Fibroblast of lung (primary cell): ENCODE measurements at regions not wholly inside any gene's neighbourhood (a gene's known extent, or its start where the extent isn't known, plus 50 kb on each side); places are given as distances from the start of the nearest gene placed in this dataset.

Experiments
- DNase-seq, 2 donors: peaks; one replicate each; pipeline versions ENCODE4 v3.0.0 to v3.0.0-alpha.2; 2010; ENCODE audit warnings: low read depth in 2 of 2
- H2AFZ ChIP-seq: 2 replicates; pipeline ENCODE4 v1.5.1; 2012; ENCODE audit warnings: low read length, control low read depth, inconsistent platforms
- H3K27ac ChIP-seq: 2 replicates; pipeline ENCODE4 v1.5.1; 2011; ENCODE audit warnings: low read length, control low read depth; ENCODE audit not compliant: insufficient read depth
- H3K27me3 ChIP-seq: 2 replicates; pipeline ENCODE4 v1.5.1; 2011; ENCODE audit warnings: mild to moderate bottlenecking, low read length; ENCODE audit not compliant: control insufficient read depth, insufficient read depth
- H3K36me3 ChIP-seq: 2 replicates; pipeline ENCODE4 v1.5.1; 2011; ENCODE audit warnings: low read length; ENCODE audit not compliant: control insufficient read depth, insufficient read depth
- H3K4me1 ChIP-seq: 2 replicates; pipeline ENCODE4 v1.5.1; 2011; ENCODE audit warnings: low read length; ENCODE audit not compliant: control insufficient read depth, insufficient read depth; ENCODE audit errors: extremely low read depth
- H3K4me2 ChIP-seq: 2 replicates; pipeline ENCODE4 v1.5.1; 2011; ENCODE audit warnings: low read length, control low read depth; ENCODE audit not compliant: insufficient read depth; ENCODE audit errors: extremely low read depth
- H3K4me3 ChIP-seq, 4 experiments: fragments of 200-600 bp in 1 of 4; sonication (generic) in 1 of 4; replicated peaks in 1 of 4; 2 replicates each; pipeline ENCODE4 v1.5.1; 2011 to 2016; ENCODE audit warnings: low read length in 4 of 4, low read depth in 3 of 4, mild to moderate bottlenecking in 3 of 4, control low read depth in 2 of 4, inconsistent platforms in 1 of 4, mixed read lengths in 1 of 4; ENCODE audit not compliant: insufficient read depth in 1 of 4; ENCODE audit errors: control extremely low read depth in 1 of 4
- H3K79me2 ChIP-seq: 2 replicates; pipeline ENCODE4 v1.5.1; 2012; ENCODE audit warnings: mild to moderate bottlenecking, low read length, inconsistent platforms; ENCODE audit not compliant: control insufficient read depth, insufficient read depth
- H3K9ac ChIP-seq: 2 replicates; pipeline ENCODE4 v1.5.1; 2011; ENCODE audit warnings: mild to moderate bottlenecking, low read length, control low read depth; ENCODE audit not compliant: insufficient read depth
- H3K9me3 ChIP-seq: 2 replicates; pipeline ENCODE4 v1.5.1; 2012; ENCODE audit warnings: low read depth, low read length; ENCODE audit not compliant: control insufficient read depth, insufficient read depth
- H4K20me1 ChIP-seq: 2 replicates; pipeline ENCODE4 v1.5.1; 2011; ENCODE audit warnings: low read length; ENCODE audit not compliant: control insufficient read depth, insufficient read depth; ENCODE audit errors: extremely low read depth
- CTCF ChIP-seq, 2 donors: IDR thresholded peaks in 1 of 2; conservative IDR thresholded peaks in 1 of 2; 1 replicate in 1 of 2; 2 replicates in 1 of 2; pipeline ENCODE4 v1.5.1; 2011 to 2012; ENCODE audit warnings: low read length in 2 of 2, control low read depth in 1 of 2, inconsistent platforms in 1 of 2, low read depth in 1 of 2, mild to moderate bottlenecking in 1 of 2
- EZH2 ChIP-seq: IDR thresholded peaks from 2 replicates; pipeline ENCODE4 v1.5.1; 2012; ENCODE audit warnings: low read length, control low read depth, mild to moderate bottlenecking; ENCODE audit errors: missing control alignments

GRCh38 chr1:103953386-103953785 is 203.7 kb downstream of the AMY1C start:
- TF ChIP-seq EZH2 (no peak), CTCF (conservative IDR thresholded peaks at IDR 0.05 in 1 of 2, IDR thresholded peaks at IDR 0.05 in 1 of 2; ENCODE audit: low read depth in 1 of 2, low read length in 2 of 2) (no peak)
- Histone ChIP-seq H3K9ac (no peak overlapping the region), H3K4me1 (no peaks in the 10 kb centered on the region), H3K27me3 (no peaks in the 10 kb centered on the region), H4K20me1 (no peaks in the 10 kb centered on the region), H3K79me2 (no peaks in the 10 kb centered on the region), H3K9me3 (no peaks in the 10 kb centered on the region), H3K36me3 (no peaks in the 10 kb centered on the region), H3K4me3 (no peak overlapping the region), H3K4me2 (no peak overlapping the region), H3K27ac (no peak overlapping the region), H2AFZ (no peak overlapping the region)
- DNase-seq, result no peak

GRCh38 chr1:103958699-103959098 is 209.0 kb downstream of the AMY1C start:
- no peaks in the 10 kb centered on the region for H3K27me3 ChIP-seq
- no peaks in the 10 kb centered on the region for H4K20me1 ChIP-seq
- H3K9ac ChIP-seq, result no peak overlapping the region
- H3K4me3 ChIP-seq, result no peak overlapping the region
- H3K4me2 ChIP-seq, result no peak overlapping the region
- no peaks in the 10 kb centered on the region for H3K36me3 ChIP-seq
- no peak overlapping the region for H3K27ac ChIP-seq
- no peaks in the 10 kb centered on the region for H3K4me1 ChIP-seq
- H3K79me2 ChIP-seq, result no peaks in the 10 kb centered on the region
- no peaks in the 10 kb centered on the region for H3K9me3 ChIP-seq
- no peak for DNase-seq
- no peak for TF ChIP-seq CTCF (conservative IDR thresholded peaks at IDR 0.05 in 1 of 2, IDR thresholded peaks at IDR 0.05 in 1 of 2; ENCODE audit: low read depth in 1 of 2, low read length in 2 of 2)
- no peak for TF ChIP-seq EZH2
- H2AFZ ChIP-seq, result no peak overlapping the region

- H3K4me2 ChIP-seq, result no peak overlapping the region
- H3K4me1 ChIP-seq, result no peaks in the 10 kb centered on the region
- no peak overlapping the region for H2AFZ ChIP-seq
- H3K9me3 ChIP-seq, result no peaks in the 10 kb centered on the region
- H3K27ac ChIP-seq, result no peak overlapping the region
- no peaks in the 10 kb centered on the region for H3K36me3 ChIP-seq
- H3K79me2 ChIP-seq, result no peaks in the 10 kb centered on the region
- no peak for DNase-seq
- TF ChIP-seq EZH2 (no peak), CTCF (conservative IDR thresholded peaks at IDR 0.05 in 1 of 2, IDR thresholded peaks at IDR 0.05 in 1 of 2; ENCODE audit: low read depth in 1 of 2, low read length in 2 of 2) (no peak)
- no peaks in the 10 kb centered on the region for H3K27me3 ChIP-seq
- H3K9ac ChIP-seq, result no peak overlapping the region
- no peak overlapping the region for H3K4me3 ChIP-seq
- H4K20me1 ChIP-seq, result no peaks in the 10 kb centered on the region
Measured at GRCh38 chr1:103959565-103959964, 209.9 kb downstream of the AMY1C start.
